H4 (cell line): ENCODE measurements at regions not wholly inside any gene's neighbourhood (a gene's known extent, or its start where the extent isn't known, plus 50 kb on each side); places are given as distances from the start of the nearest gene placed in this dataset.
"Not testable (repeated sequence)": the region's sequence is repeated elsewhere in the genome, so short reads cannot be mapped to it uniquely, and the experiment has no call there.

ENCODE experiments used
- DNase-seq: peaks from one replicate; pipeline ENCODE4 v3.0.0-alpha.2; 2015; ENCODE audit warnings: low spot score

- no peak for DNase-seq
Observed at GRCh38 chr3:21238661-21239060, 512.3 kb downstream of the ZNF385D start.

DNA sequence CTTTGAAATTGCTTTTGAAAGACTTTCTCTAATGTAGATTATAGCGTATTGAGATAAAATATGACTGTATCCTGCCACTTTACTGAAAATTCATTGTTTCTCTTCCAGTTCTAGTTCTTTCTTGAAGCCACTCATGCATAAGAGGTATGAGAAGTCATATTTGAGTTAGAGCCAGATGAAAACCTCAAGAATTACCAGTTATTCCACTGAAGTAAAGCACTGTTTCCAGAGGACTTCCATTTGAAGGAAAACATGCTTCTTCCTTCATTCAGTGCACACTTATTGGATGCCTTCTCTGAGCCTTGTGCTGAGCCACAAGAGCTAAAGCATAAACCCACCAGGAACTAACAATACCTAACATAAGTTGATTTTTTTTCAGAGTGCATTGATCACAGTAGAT, 513.4 kb downstream of the ZNF385D start:
- DNase-seq = no peak

GRCh38 chr3:21235491-21235890, 515.5 kb downstream of the ZNF385D start:
- DNase-seq = no peak

GRCh38 chr3:21234933-21235332, 516.1 kb downstream of the ZNF385D start:
- DNase-seq = no peak

DNA sequence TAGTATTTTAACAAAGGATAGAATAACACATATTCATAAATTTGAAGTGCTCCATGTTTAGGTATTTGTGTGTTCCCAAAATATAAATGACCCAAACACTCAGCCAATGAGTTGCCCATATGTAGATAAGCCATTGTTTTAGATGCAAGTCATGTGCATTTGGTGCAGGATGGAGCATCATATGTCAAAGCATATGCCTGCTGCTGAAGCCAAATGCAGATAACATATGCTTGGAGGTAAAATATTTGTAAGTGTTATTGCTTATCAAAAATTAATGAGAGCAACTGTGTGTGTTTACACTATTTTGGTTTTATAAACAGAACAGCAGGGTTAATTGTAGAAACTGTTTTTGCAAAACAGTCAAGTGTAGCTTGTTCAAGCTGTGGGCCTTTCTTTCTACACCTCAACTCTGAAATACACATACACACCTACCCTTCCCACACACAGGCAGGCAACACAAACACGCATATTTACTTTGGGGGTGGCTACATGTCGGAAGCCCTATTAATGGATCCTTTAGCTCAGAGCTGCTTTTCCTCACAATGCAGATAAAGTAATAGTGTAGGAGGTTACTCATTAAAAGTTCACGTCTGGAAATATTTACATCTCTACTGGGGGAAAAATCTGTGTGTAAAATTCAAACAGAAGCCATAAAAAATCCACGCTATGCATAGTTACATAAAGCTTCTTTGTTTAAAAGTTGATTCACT, 521.4 kb downstream of the ZNF385D start:
- no peak for DNase-seq

DNA sequence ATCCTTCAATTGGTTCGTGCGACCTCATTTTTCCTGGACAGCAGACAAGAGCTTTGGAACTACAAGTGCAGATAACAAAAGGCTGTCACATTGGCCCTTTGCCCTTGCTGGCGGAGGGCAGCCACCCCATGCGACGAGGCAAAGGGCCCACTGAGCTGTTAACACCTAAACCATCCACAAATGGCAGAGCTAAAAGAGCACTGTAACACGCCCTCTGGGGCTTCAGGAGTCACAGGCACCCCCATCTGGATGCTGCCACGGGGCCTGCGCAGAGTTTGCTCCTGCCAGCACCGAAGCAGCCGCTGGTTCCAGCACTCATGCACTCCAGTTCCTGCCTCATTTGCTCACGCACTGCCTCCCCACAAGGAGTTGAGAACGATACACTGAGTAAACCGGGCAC, 524.9 kb downstream of the ZNF385D start:
- DNase-seq = no peak

GRCh38 chr3:21220944-21221343, 530.1 kb downstream of the ZNF385D start:
- no peak for DNase-seq

DNA sequence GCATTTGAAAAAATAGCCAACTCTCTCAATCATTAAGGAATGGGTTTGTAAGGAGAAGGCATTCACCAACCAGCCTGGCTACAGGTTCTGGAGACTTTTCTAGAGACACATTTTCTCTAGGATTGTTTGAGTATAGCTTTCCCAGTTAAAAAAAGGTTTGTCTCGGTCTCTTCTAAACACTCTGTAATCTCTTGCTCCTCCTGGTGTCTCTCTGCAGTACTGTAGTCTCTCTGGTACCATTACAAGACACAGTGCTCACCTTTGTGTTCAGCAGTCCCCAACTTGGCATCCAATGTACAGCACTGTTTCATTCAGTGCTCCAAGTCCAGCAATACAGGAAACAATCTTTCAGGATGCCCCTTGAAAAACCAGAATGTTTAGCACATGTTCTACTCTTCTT, 534.4 kb downstream of the ZNF385D start:
- DNase-seq = no peak

DNA sequence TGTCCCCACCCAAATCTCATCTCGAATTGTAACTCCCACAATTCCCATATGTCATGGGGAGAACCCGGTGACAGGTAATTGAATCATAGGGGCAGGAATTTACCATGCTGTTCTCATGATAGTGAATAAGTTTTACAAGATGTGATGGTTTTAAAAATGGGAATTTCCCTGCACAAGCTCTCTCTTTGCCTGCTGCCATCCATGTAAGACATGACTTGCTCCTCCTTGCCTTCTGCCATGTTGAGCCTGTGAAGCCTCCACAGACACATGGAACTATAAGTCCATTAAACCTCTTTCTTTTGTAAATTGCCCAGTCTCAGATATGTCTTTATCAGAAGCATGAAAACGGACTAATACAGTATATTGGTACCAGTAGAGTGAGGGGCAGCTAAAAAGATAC, 546.9 kb downstream of the ZNF385D start:
- not testable (repeated sequence) for DNase-seq

GRCh38 chr3:21195203-21195602, 555.8 kb downstream of the ZNF385D start:
- DNase-seq = no peak

- DNase-seq = not testable (repeated sequence)
Observed at GRCh38 chr3:21194036-21194435, 557.0 kb downstream of the ZNF385D start.

GRCh38 chr3:21188459-21188858, 562.6 kb downstream of the ZNF385D start:
- DNase-seq = no peak

DNA sequence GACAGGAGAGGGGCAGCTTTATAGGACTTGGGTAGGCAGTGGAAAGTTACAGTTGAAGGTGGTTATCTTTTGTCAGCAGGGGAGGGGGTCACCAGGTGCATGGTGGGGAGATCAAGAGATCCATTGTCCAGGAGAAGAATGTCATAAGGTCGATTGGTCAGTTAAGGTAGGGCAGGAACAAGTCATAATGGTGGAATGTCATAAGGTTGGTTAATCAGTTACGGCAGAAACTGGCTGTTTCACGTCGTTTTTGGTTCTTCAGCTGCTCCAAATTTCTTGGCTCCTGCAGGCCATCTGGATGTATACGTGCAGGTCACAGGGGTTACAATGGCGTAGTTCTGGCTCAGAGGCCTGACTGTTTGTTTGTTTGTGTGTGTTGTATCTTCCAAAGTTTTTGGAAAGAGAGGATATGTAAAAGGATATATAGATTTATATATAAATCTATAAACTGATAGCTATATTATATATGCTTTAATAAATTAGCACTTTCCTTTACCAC, 565.1 kb downstream of the ZNF385D start:
- DNase-seq = no peak

GRCh38 chr3:21174461-21174860, 576.5 kb downstream of the ZNF385D start:
- no peak for DNase-seq

- DNase-seq = no peak
Observed at GRCh38 chr3:21170964-21171363, 580.0 kb downstream of the ZNF385D start.

DNA sequence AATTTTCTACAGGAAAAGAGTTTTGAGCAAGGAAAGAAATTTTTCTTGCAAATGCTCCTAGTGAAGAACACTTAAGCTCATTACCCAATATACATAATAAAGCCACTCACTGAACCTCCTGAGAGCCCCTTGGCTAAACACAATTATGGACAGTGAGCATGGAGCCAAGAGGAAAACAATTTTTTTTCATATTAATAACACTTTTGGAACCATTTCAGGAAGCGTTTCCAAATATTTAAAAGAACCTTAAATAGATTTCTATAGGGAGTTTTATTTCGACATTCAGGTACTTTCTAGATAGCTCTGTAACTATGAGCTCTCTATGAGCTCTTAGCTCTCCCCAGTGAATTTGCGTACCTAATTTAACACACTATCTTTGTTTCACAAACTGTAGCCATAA, 581.1 kb downstream of the ZNF385D start:
- no peak for DNase-seq

- no peak for DNase-seq
Observed at GRCh38 chr3:21168471-21168870, 582.5 kb downstream of the ZNF385D start.

- no peak for DNase-seq
Observed at GRCh38 chr3:21163956-21164355, 587.1 kb downstream of the ZNF385D start.

GRCh38 chr3:21159543-21159906, 591.5 kb downstream of the ZNF385D start:
- no peak for DNase-seq

DNA sequence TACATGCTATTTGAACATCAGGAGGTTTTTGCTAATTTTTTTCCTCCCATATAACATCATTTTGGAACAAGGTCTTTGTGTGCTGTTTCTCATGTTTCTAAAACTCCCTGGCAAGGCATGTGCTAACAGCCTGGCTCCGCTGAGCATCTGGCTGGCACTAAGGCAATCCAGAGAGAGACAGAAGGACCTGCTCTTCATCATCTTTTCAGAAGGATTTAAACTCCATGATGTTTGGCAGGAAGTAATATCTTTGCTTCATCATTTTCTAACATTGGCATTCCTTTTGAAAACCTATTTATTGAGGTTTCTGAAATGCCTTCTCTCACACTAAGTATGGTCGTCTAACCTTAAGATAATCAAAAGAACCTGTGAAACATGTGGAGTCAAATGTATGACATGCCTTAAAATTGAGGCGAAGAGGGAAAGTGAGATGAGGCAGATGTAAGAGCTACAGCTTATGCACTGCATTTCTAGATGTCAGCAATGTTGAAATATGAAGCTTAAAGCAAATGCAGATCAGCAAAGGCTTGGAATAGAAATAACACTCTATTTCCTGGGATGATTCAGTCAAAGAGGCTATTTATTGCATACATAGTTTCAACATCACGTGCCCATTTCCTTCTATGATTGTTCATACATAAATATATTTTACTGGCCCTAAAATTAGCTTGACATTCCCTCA, 592.0 kb downstream of the ZNF385D start:
- no peak for DNase-seq

- DNase-seq = no peak
Observed at GRCh38 chr3:21154911-21155310, 596.1 kb downstream of the ZNF385D start.

- no peak for DNase-seq
Observed at GRCh38 chr3:21152555-21152954, 598.5 kb downstream of the ZNF385D start.

DNA sequence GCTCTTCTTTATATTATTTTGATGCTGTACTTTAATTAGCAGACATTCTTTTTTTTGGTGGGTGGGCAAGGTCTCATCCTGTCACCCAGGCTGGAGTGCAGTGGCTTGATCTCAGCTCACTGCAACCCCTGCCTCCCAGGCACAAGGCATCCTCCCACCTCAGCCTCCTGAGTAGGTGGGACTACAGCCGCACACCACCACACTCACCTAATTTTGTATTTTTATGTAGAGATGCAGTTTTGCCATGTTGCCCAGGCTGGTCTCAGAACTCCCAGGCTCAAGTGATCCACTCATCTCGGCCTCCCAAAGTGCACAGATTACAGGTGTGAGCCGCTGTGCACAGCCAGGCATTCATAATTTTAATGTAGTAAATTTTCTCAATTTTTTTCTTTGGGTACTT, 608.1 kb downstream of the ZNF385D start:
- no peak for DNase-seq

DNA sequence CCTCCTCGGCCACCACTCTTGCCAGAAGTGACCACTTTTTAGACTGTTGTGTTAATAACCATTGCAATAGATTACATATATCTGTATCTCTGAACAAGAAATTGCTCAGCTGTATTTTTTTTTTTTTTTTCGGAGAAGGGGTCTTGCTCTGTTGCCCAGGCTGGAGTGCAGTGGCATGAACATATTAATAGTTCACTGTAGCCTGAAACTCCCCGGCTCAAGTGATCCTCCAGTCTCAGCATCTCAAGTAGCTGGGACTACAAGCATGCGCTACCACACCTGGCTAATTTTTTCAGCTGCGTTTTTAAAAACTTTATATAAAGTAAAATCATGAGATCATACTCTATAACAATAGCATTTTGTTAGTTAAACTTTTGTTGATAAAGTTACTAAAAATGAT, 609.0 kb downstream of the ZNF385D start:
- no peak for DNase-seq
